Heart right ventricle (tissue), 16 donors: ENCODE measurements at regions not wholly inside any gene's neighbourhood (a gene's known extent, or its start where the extent isn't known, plus 50 kb on each side); places are given as distances from the start of the nearest gene placed in this dataset.
A peak's percentile ranks its signal among the peaks of the same experiment; 100 is the strongest.

ENCODE experiments used
- ATAC-seq, 8 donors: fragments of 200-7000 bp; cut with Tn5 transposase; one replicate each; pipeline ENCODE4 v1.9.1; 2020; ENCODE audit warnings: mild to moderate bottlenecking in 8 of 8, moderate library complexity in 8 of 8, moderate number of reproducible peaks in 1 of 8
- DNase-seq, 2 donors: peaks; one replicate each; pipeline ENCODE4 v3.0.0-alpha.2; 2020
- H3K27ac ChIP-seq, 10 donors: fragments of 200-600 bp; sonication (generic) in 2 of 10; one replicate each; pipeline versions ENCODE4 v1.5.0 to v1.8.0; 2020 to 2022; ENCODE audit warnings: mild to moderate bottlenecking in 3 of 10
- H3K27me3 ChIP-seq, 7 donors: fragments of 200-600 bp; one replicate each; pipeline ENCODE4 v1.8.0; 2021 to 2022; ENCODE audit warnings: mild to moderate bottlenecking in 2 of 7
- H3K36me3 ChIP-seq, 9 donors: fragments of 200-600 bp; sonication (generic) in 1 of 9; one replicate each; pipeline versions ENCODE4 v1.5.0 to v1.8.0; 2020 to 2022; ENCODE audit warnings: mild to moderate bottlenecking in 2 of 9
- H3K4me1 ChIP-seq, 9 donors: fragments of 200-600 bp; sonication (generic) in 1 of 9; one replicate each; pipeline versions ENCODE4 v1.5.0 to v1.8.0; 2020 to 2022; ENCODE audit warnings: mild to moderate bottlenecking in 4 of 9
- H3K4me3 ChIP-seq, 10 donors: fragments of 200-600 bp; sonication (generic) in 2 of 10; one replicate each; pipeline versions ENCODE4 v1.5.0 to v1.8.0; 2020 to 2022; ENCODE audit warnings: mild to moderate bottlenecking in 7 of 10, moderate library complexity in 2 of 10
- H3K9me3 ChIP-seq, 11 donors: fragments of 200-600 bp in 10 of 11; sonication (generic) in 2 of 11; one replicate each; pipeline versions ENCODE4 v1.5.0 to v1.8.0; 2013 to 2022; ENCODE audit warnings: mild to moderate bottlenecking in 2 of 11, control low read depth in 1 of 11, moderate library complexity in 1 of 11
- CTCF ChIP-seq, 9 donors: fragments of 200-600 bp; sonication (generic) in 2 of 9; IDR thresholded peaks; one replicate each; pipeline versions ENCODE4 v1.5.0 to v1.8.0; 2021 to 2022; ENCODE audit warnings: antibody characterized with exemption in 9 of 9, mild to moderate bottlenecking in 5 of 9, moderate library complexity in 1 of 9
- WGBS, 2 donors: extraction: QIAGEN DNeasy Blood & Tissue Kit; methylation state at CpG; one replicate each; pipeline ENCODE4 v1.1.7; 2013; ENCODE audit warnings: inconsistent platforms in 1 of 2; 5-methylcytosine and 5-hydroxymethylcytosine counted together
- intact Hi-C, 10 donors: fragments of 100-400 bp; cut with DNase I; formaldehyde crosslinking; loops; one replicate each; pipeline versions ENCODE4 v1.11.1 to v1.14.2; 2022
- donor health status: Arrhythmogenic right ventricular cardiomyopathy.
- donor health status: ischemic (EF 13 %, LVEDD 7.1; RV severe dilation, severe dysfunction).
- donor health status: healthy with polysubstance abuse.
- donor health status: DM: no; HTN: yes; CAD: no.
- donor health status: DM: no; HTN: no; CAD: no.
- donor health status: ischemic (EF 25% LVEDD 6.9; RV normal size, moderate dysfunction).
- donor health status: ischemic (EF 25% LVEDD 5.7; RV mildly dilated, moderate dysfunction).
- donor health status: healthy.
- donor health status: DM: yes; HTN: yes; CAD: no.
- donor health status: Ischemic cardiomyopathy.
- donor health status: ischemic (EF 35%, LVEDD 5.7; RV mildly dilated, moderate dysfunction).
- donor health status: nonischemic (EF 11% LVEDD 7.7; RV severe dilation, severe dysfunction).
- donor health status: DM: yes; HTN: yes; CAD: no.
- donor health status: PGD.
- donor health status: ischemic (EF 29% LVEDD 5.4; RV normal size, mild dysfunction).
- donor health status: nonischemic (EF 23%, LVEDD 6.1; RV moderate dilation, normal function).

GRCh38 chr16:49112754-49113153, 168.9 kb downstream of the CBLN1 start:
- intact Hi-C loops = loop anchor here in 2 of 10 donors (2.0 to 5.0 kb wide), 2 partner anchors 100 to 166 kb away; no protein-coding TSS in a partner anchor
- Histone ChIP-seq H3K27me3 (no peaks in the 10 kb centered on the region), H3K4me1 (peaks cover 0 to 23% (median 11%) of the 10 kb centered on the region in 9 donors), H3K9me3 (no peaks in the 10 kb centered on the region), H3K27ac (peak overlapping the region in 4 of 10 donors; percentile 46 to 70 (median 54)), H3K36me3 (no peaks in the 10 kb centered on the region), H3K4me3 (no peak overlapping the region)
- TF ChIP-seq CTCF (IDR thresholded peaks at IDR 0.05) = no peak
- WGBS, 2 donors = 24 to 25% methylated on average over 5 of the region's 5 CpGs
- DNase-seq (peak; percentile 50 to 59), ATAC-seq (peak; percentile 43 to 97 (median 96))

- H3K36me3 ChIP-seq = no peaks in the 10 kb centered on the region
- H3K4me3 ChIP-seq = no peak overlapping the region
- DNase-seq (no peak), ATAC-seq (no peak)
- WGBS, 2 donors = 76 to 83% methylated on average over 1 of the region's 1 CpG
- TF ChIP-seq CTCF (IDR thresholded peaks at IDR 0.05) = no peak
- H3K9me3 ChIP-seq = no peaks in the 10 kb centered on the region
- H3K4me1 ChIP-seq = peaks cover 0 to 23% (median 11%) of the 10 kb centered on the region in 9 donors
- no peak overlapping the region for H3K27ac ChIP-seq
- intact Hi-C loops = loop anchor here in 1 of 10 donors (5.0 kb wide), 1 partner anchor 99 kb away; no protein-coding TSS in a partner anchor
- H3K27me3 ChIP-seq = no peaks in the 10 kb centered on the region
Observed at GRCh38 chr16:49111351-49111750, 170.3 kb downstream of the CBLN1 start.

- H3K9me3 ChIP-seq = no peaks in the 10 kb centered on the region
- H3K4me1 ChIP-seq = peaks cover 0 to 19% (median 8%) of the 10 kb centered on the region in 9 donors
- H3K36me3 ChIP-seq = no peaks in the 10 kb centered on the region
- ATAC-seq = no peak
- WGBS, 2 donors = 80 to 82% methylated on average over 3 of the region's 3 CpGs
- intact Hi-C loops = no loop called here
- no peak for TF ChIP-seq CTCF (IDR thresholded peaks at IDR 0.05)
- H3K4me3 ChIP-seq = no peak overlapping the region
- H3K27me3 ChIP-seq = no peaks in the 10 kb centered on the region
- no peak for DNase-seq
- no peak overlapping the region for H3K27ac ChIP-seq
Observed at GRCh38 chr16:49108611-49109010, 173.0 kb downstream of the CBLN1 start.

DNA sequence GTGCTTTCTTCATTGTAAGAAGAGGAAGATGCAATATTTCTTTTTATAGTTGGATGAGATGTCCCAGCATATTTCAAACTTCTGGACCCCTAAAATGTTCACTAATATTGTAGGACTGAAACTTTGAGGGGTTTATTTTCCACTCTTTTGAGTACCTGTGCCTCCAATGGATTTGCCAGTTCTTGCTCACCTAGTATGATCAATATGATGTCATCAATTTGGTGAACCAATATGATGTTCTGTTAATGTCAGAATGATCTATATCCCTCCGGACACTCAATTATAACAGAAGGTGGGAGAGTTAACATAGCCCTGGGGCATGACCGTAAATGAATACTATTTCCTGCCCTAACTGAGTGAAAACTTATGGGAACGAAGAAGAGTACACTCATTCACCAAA, 178.3 kb downstream of the CBLN1 start:
- Histone ChIP-seq H3K4me1 (no peaks in the 10 kb centered on the region), H3K9me3 (peaks cover 0 to 5% (median 0%) of the 10 kb centered on the region in 11 donors), H3K36me3 (no peaks in the 10 kb centered on the region), H3K27me3 (no peaks in the 10 kb centered on the region), H3K4me3 (no peak overlapping the region), H3K27ac (no peak overlapping the region)
- DNase-seq (no peak), ATAC-seq (no peak)
- 89 to 90% methylated on average over 3 of the region's 3 CpGs for WGBS, 2 donors
- intact Hi-C loops = no loop called here
- no peak for TF ChIP-seq CTCF (IDR thresholded peaks at IDR 0.05)
